Omental fat pad (tissue), 3 donors: ENCODE measurements at regions not wholly inside any gene's neighbourhood (a gene's known extent, or its start where the extent isn't known, plus 50 kb on each side); places are given as distances from the start of the nearest gene placed in this dataset.
A peak's percentile ranks its signal among the peaks of the same experiment; 100 is the strongest.

Experiments
- ATAC-seq: fragments of 150-250 bp; one replicate; pipeline ENCODE4 v1.9.1; 2016; ENCODE audit warnings: mild to moderate bottlenecking, moderate library complexity; ENCODE audit not compliant: low FRiP score
- DNase-seq: peaks from one replicate; pipeline ENCODE4 v3.0.0-alpha.2; 2019; ENCODE audit warnings: low spot score
- TF ChIP-seq, protein P1 (sequence below), 3 donors: fragments of 450-650 bp; IDR thresholded peaks; one replicate each; pipeline ENCODE4 v1.5.1; 2016 to 2017; ENCODE audit warnings: antibody characterized with exemption in 3 of 3, mild to moderate bottlenecking in 3 of 3, moderate library complexity in 2 of 3

DNA sequence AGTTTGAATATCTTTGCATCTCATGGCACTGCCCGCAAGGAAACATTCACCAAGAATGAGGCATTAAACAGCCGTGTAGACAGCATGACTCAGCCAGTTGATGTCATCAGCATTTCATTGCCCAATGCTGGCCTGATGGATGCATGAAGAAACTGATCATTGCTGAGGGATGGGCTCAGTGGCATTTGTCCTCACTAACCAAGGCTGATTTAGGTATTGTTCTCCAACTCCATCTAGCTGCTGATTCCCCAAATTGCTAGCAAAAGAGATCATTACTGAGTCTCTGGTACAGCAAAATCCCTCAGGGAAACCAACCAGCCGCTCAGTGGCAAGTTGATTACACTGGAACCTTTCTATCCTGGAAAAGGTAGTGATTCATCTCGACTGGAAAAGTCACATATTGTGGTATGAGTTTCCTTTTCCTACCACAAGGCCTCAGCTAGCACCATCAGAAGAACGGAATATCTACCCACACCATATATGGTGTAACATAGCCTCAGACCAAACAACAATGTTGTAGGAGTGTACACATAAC lies 186.5 kb upstream of the GAP43 start:
- TF ChIP-seq, protein P1, sequence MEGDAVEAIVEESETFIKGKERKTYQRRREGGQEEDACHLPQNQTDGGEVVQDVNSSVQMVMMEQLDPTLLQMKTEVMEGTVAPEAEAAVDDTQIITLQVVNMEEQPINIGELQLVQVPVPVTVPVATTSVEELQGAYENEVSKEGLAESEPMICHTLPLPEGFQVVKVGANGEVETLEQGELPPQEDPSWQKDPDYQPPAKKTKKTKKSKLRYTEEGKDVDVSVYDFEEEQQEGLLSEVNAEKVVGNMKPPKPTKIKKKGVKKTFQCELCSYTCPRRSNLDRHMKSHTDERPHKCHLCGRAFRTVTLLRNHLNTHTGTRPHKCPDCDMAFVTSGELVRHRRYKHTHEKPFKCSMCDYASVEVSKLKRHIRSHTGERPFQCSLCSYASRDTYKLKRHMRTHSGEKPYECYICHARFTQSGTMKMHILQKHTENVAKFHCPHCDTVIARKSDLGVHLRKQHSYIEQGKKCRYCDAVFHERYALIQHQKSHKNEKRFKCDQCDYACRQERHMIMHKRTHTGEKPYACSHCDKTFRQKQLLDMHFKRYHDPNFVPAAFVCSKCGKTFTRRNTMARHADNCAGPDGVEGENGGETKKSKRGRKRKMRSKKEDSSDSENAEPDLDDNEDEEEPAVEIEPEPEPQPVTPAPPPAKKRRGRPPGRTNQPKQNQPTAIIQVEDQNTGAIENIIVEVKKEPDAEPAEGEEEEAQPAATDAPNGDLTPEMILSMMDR (IDR thresholded peaks at IDR 0.05) = no peak
- peak; percentile 23 for DNase-seq
- ATAC-seq = peak; percentile 72

DNA sequence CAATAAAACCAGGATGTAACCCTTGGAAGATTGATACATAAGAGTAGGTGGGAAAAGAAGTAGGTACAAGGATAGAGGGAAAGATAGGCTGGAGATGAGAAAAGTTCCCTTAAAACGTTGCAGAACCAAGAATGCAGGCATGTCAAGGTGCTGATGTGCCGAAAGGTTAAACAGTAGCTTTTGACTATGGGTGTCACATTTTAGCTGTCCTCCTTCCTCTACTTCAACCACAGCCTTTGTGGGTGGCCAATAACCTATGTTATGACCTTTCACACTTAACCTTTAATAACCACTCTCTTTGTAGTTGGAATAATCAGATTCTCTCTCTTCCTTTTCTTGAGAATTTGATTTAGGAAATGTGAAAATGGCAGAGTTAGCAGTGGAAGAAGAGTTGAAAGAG lies 184.5 kb upstream of the GAP43 start:
- TF ChIP-seq, protein P1 (IDR thresholded peaks at IDR 0.05) = no peak
- no peak for DNase-seq
- no peak for ATAC-seq

DNA sequence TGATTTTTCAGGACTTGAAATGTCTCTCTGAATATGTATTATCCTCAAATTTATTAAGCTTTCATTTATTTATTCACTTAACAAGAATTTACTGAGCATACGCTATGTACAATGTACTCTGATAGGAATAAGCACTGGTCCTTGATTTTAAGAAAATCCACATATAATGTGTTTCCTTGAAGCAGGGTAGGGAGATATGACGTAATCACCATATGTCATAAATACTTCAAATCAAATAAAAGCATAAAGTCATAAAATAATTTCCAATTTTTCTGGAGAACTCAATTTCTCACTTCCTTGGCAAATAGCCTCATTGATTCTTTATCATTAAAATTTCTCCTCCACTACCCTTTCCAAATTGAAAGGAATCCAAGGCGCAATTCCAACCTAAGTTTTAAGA lies 177.8 kb upstream of the GAP43 start:
- no peak for ATAC-seq
- TF ChIP-seq, protein P1 (IDR thresholded peaks at IDR 0.05) = no peak
- DNase-seq = no peak

DNA sequence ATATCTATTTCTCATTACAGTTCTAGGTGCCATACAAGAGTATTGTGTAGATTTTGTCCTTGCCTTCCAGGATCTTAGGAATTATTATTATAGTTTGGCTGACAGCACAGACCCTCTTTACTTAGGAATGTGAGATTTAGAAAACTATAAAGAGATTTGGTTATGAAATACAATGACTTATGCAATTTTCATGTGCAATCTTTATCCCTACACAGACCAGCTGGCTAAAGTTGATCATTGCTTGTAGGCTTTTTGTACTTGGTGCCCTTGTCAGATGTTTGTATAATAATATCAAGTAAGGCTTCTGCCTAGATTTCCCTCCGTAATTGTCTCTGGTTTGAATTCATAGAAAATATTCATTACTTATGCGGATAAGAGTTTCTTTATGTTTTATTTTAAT lies 174.5 kb upstream of the GAP43 start:
- DNase-seq (no peak), ATAC-seq (no peak)
- TF ChIP-seq, protein P1 (IDR thresholded peaks at IDR 0.05) = no peak

DNA sequence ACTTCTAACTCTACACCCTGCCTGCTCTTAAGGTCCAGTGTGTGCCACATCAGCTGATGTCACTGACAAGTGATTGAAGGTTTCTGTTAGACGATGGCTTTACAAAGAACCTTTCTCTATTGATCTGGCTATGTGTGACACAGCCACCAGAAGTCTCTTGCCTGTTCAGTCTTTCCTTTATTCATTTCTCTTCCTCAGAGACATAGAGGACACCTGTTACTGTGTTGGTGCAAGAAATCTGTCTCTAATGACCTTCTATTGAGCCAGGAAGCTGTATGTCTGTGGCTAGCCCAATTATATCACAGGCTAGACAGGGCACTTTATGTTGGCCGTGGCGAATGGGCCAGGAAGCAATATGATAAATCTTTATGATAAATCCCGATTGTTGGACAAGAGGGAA lies 173.3 kb upstream of the GAP43 start:
- TF ChIP-seq, protein P1 (IDR thresholded peaks at IDR 0.05) = no peak

DNA sequence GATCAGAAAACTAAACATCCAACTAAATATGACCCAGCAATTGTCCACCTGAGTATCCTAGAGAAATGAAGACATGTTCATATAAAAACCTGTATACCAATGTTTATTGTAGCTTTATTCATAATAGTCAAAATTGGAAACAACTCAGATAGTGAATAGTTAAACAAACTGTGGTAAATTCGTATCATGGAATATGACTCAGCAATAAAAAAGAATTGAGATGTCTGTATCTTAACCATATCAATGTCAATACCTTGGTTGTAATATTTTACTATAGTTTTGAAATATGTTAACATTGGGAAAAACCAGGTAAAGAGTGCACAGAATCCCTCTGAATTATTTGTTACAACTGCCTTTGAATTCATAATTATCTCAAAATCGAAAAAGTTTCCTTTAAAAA lies 159.3 kb upstream of the GAP43 start:
- TF ChIP-seq, protein P1 (IDR thresholded peaks at IDR 0.05) = no peak
- ATAC-seq (no peak), DNase-seq (no peak)

More for the DNA sequence above, 173.3 kb upstream of the GAP43 start:
- ATAC-seq = no peak
- no peak for DNase-seq

DNA sequence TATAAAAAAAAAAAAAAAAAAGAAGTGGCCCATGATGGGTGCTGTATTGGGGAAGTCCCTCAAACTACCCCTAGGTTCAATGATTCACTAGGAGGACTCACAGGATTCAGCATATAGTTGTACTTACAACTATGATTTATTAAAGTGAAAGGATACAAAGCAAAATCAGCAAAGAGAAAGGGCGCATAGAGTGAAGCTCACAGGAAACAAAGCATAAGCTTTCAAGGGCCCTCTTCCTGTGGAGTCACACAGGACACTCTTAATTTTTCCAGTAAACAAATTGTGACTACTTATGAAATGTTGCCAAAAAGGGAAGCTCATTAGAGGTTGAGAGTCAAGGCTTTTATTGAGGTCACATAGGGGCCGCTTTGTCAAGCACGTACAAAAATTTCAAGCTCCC lies 153.7 kb upstream of the GAP43 start:
- DNase-seq = no peak
- ATAC-seq = no peak
- TF ChIP-seq, protein P1 (IDR thresholded peaks at IDR 0.05) = no peak
